Activated naive CD4-positive, alpha-beta T cell treated with anti-CD3 and anti-CD28 coated beads for 36 hours (primary cell): ENCODE measurements at regions not wholly inside any gene's neighbourhood (a gene's known extent, or its start where the extent isn't known, plus 50 kb on each side); places are given as distances from the start of the nearest gene placed in this dataset.

Experiments used
- CTCF ChIA-PET: fragments of 350-600 bp; sonication (Branson Sonifier 250); formaldehyde crosslinking; loops from one replicate; lab custom pipeline; 2021; ENCODE audit warnings: antibody characterized with exemption; lab: Charles Lee
- DNase-seq: peaks from one replicate; pipeline ENCODE4 v3.0.0-alpha.2; 2020
- H3K27ac Mint-ChIP-seq: one replicate; pipeline ENCODE4 v1.8.0; 2021; ENCODE audit warnings: mild to moderate bottlenecking, mixed read lengths
- H3K27me3 Mint-ChIP-seq: one replicate; pipeline ENCODE4 v1.8.0; 2021; ENCODE audit warnings: low read depth, mixed read lengths
- H3K36me3 Mint-ChIP-seq: one replicate; pipeline ENCODE4 v1.8.0; 2021; ENCODE audit warnings: low read depth, mixed read lengths
- H3K4me1 Mint-ChIP-seq: one replicate; pipeline ENCODE4 v1.8.0; 2021; ENCODE audit warnings: low read depth, mixed read lengths
- H3K4me3 Mint-ChIP-seq: one replicate; pipeline ENCODE4 v1.8.0; 2021; ENCODE audit warnings: mild to moderate bottlenecking, moderate library complexity, mixed read lengths
- H3K9me3 Mint-ChIP-seq: one replicate; pipeline ENCODE4 v1.8.0; 2021; ENCODE audit warnings: mixed read lengths
- intact Hi-C: fragments of 100-400 bp; cut with micrococcal nuclease; formaldehyde crosslinking; loops from one replicate; pipeline ENCODE4 v1.15.1; 2023

- H3K4me1 Mint-ChIP-seq, result no peaks in the 10 kb centered on the region
- no peak overlapping the region for H3K27ac Mint-ChIP-seq
- no peaks in the 10 kb centered on the region for H3K36me3 Mint-ChIP-seq
- CTCF ChIA-PET, result no interaction called here
- peaks cover 8% of the 10 kb centered on the region for H3K9me3 Mint-ChIP-seq
- intact Hi-C loops, result no loop called here
- no peak for DNase-seq
- peaks cover 2% of the 10 kb centered on the region for H3K27me3 Mint-ChIP-seq
- H3K4me3 Mint-ChIP-seq, result no peak overlapping the region
Observed at GRCh38 chr12:115255257-115255656, 571.3 kb upstream of the TBX3 start.

GRCh38 chr12:115253049-115253448, 569.1 kb upstream of the TBX3 start:
- CTCF ChIA-PET, result no interaction called here
- peaks cover 8% of the 10 kb centered on the region for H3K9me3 Mint-ChIP-seq
- H3K27me3 Mint-ChIP-seq, result peaks cover 2% of the 10 kb centered on the region
- H3K4me3 Mint-ChIP-seq, result no peak overlapping the region
- no peaks in the 10 kb centered on the region for H3K4me1 Mint-ChIP-seq
- DNase-seq, result no peak
- intact Hi-C loops, result no loop called here
- no peak overlapping the region for H3K27ac Mint-ChIP-seq
- no peaks in the 10 kb centered on the region for H3K36me3 Mint-ChIP-seq

- Mint-ChIP-seq H3K27ac (no peak overlapping the region), H3K9me3 (peaks cover 6% of the 10 kb centered on the region), H3K4me3 (no peak overlapping the region), H3K36me3 (no peaks in the 10 kb centered on the region), H3K27me3 (no peaks in the 10 kb centered on the region), H3K4me1 (no peaks in the 10 kb centered on the region)
- intact Hi-C loops, result no loop called here
- no peak for DNase-seq
- CTCF ChIA-PET, result no interaction called here
Observed at GRCh38 chr12:115251727-115252126, 567.8 kb upstream of the TBX3 start.

GRCh38 chr12:115249671-115250278, 565.8 kb upstream of the TBX3 start:
- CTCF ChIA-PET, result interaction anchor here (0.6 kb wide), 1 partner anchor 592 kb away, joined by 3 read pairs; no protein-coding TSS in a partner anchor
- Mint-ChIP-seq H3K4me1 (no peaks in the 10 kb centered on the region), H3K36me3 (no peaks in the 10 kb centered on the region), H3K9me3 (peaks cover 6% of the 10 kb centered on the region), H3K27ac (no peak overlapping the region), H3K27me3 (no peaks in the 10 kb centered on the region), H3K4me3 (no peak overlapping the region)
- DNase-seq, result no peak
- intact Hi-C loops, result no loop called here

GRCh38 chr12:115245020-115245419, 561.0 kb upstream of the TBX3 start:
- Mint-ChIP-seq H3K27me3 (peaks cover 2% of the 10 kb centered on the region), H3K4me3 (no peak overlapping the region), H3K36me3 (no peaks in the 10 kb centered on the region), H3K27ac (no peak overlapping the region), H3K9me3 (no peaks in the 10 kb centered on the region), H3K4me1 (no peaks in the 10 kb centered on the region)
- intact Hi-C loops, result no loop called here
- CTCF ChIA-PET, result no interaction called here
- no peak for DNase-seq

GRCh38 chr12:115243933-115244628, 560.1 kb upstream of the TBX3 start:
- H3K4me3 Mint-ChIP-seq, result no peak overlapping the region
- no peak overlapping the region for H3K27ac Mint-ChIP-seq
- H3K36me3 Mint-ChIP-seq, result no peaks in the 10 kb centered on the region
- peaks cover 2% of the 10 kb centered on the region for H3K27me3 Mint-ChIP-seq
- intact Hi-C loops, result no loop called here
- DNase-seq, result no peak
- CTCF ChIA-PET, result no interaction called here
- no peaks in the 10 kb centered on the region for H3K9me3 Mint-ChIP-seq
- no peaks in the 10 kb centered on the region for H3K4me1 Mint-ChIP-seq

DNA sequence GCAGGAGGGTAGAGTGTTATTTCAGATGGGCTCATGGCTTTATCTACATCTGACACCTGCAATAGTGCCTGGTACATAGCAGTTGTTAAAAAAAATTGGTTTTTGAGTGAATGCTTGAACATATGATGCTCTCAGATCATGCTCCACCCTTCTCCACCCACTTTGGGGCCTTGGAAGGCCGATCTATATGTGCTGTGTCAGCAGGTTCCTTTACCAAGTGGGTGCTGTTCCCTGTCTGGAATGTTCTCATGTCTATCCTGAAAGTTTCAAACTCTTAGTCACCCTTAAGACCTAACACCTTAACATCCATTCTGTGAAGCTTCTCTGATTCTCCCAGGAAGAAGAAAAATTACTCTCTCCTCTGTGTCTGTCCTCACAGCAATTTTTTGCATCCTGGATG, 556.3 kb upstream of the TBX3 start:
- CTCF ChIA-PET, result no interaction called here
- Mint-ChIP-seq H3K27ac (no peak overlapping the region), H3K4me3 (no peak overlapping the region), H3K27me3 (peaks cover 2% of the 10 kb centered on the region), H3K9me3 (no peaks in the 10 kb centered on the region), H3K36me3 (no peaks in the 10 kb centered on the region), H3K4me1 (no peaks in the 10 kb centered on the region)
- intact Hi-C loops, result no loop called here
- DNase-seq, result no peak

DNA sequence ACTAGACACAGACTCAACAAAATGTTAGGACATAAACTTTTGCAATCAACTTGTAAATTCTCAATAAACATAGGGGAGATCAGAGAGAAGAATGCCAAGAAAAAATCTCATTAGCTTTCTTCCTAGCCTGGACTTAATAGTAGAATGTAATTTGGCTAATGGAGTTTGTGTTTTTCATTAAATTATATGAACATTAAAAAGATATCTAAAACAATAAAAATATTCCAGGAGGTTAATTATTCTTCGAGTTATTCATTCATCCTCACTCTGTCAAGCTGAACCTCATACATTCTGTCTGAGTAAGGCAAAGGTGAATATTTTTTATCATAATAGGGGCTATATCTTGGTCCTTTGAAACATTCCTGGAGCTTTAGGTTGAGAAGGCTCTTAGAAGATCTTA, 551.9 kb upstream of the TBX3 start:
- Mint-ChIP-seq H3K27ac (no peak overlapping the region), H3K27me3 (peaks cover 2% of the 10 kb centered on the region), H3K36me3 (no peaks in the 10 kb centered on the region), H3K4me3 (no peak overlapping the region), H3K4me1 (no peaks in the 10 kb centered on the region), H3K9me3 (no peaks in the 10 kb centered on the region)
- no peak for DNase-seq
- CTCF ChIA-PET, result no interaction called here
- intact Hi-C loops, result no loop called here

- no peaks in the 10 kb centered on the region for H3K4me1 Mint-ChIP-seq
- no peaks in the 10 kb centered on the region for H3K27me3 Mint-ChIP-seq
- H3K9me3 Mint-ChIP-seq, result no peaks in the 10 kb centered on the region
- CTCF ChIA-PET, result no interaction called here
- DNase-seq, result no peak
- no peak overlapping the region for H3K27ac Mint-ChIP-seq
- no peaks in the 10 kb centered on the region for H3K36me3 Mint-ChIP-seq
- no peak overlapping the region for H3K4me3 Mint-ChIP-seq
- intact Hi-C loops, result no loop called here
Observed at GRCh38 chr12:115233891-115234543, 550.0 kb upstream of the TBX3 start.

DNA sequence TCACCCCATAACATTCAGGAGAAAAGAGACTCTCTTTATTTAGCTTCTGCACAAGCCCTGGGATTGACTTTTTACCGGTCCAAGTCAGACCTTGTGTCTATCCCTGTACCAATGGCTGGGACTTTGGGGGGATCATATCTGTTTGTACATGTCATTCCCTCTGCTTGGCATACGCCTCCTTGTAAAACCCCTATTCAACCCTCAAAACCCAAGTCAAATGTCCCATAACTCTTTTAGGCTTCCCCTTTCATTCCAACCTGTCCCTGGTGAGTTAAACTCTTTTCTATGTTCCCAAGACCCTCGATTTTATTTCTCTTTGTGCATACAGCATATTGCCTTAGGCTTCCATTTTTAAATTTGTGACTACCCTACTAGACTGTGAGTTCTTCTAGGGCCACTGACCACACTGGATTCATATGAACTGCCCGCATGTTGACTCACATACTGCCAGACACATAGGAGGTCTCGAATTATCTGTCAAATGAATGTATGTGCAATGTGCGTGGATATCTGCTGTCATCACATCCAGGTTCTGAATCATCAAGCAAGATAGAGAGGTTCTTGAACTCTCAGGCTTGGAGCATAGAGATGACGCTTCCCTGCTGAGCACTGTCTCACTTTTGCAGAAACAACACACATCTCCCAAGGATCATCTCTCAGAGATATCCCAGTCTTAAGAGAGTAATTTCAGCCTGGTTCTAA, 548.6 kb upstream of the TBX3 start:
- H3K9me3 Mint-ChIP-seq, result no peaks in the 10 kb centered on the region
- H3K36me3 Mint-ChIP-seq, result no peaks in the 10 kb centered on the region
- no peak for DNase-seq
- no peaks in the 10 kb centered on the region for H3K4me1 Mint-ChIP-seq
- no peaks in the 10 kb centered on the region for H3K27me3 Mint-ChIP-seq
- CTCF ChIA-PET, result no interaction called here
- no peak overlapping the region for H3K4me3 Mint-ChIP-seq
- intact Hi-C loops, result no loop called here
- H3K27ac Mint-ChIP-seq, result no peak overlapping the region

DNA sequence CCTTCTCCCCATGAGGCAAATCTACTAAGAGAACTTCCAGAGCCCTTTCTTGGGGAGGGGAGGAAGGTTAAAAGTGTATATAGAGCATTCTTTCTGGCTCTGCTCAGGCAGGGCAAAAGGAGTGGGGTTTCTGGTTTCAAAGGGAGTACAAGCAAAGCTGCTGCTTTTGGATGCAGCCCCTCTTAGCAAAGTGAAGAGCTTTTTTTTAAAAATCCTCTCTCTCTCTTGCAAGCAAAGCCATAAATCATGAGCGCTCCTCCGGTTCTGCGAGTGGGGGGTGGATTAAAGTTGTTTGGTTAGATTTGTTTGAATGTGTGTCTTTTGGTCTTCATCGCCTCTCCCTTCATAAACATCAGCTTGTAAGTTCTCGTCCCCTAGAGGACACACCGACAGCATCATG, 546.6 kb upstream of the TBX3 start:
- Mint-ChIP-seq H3K9me3 (no peaks in the 10 kb centered on the region), H3K4me3 (no peak overlapping the region), H3K36me3 (no peaks in the 10 kb centered on the region), H3K27me3 (no peaks in the 10 kb centered on the region), H3K27ac (no peak overlapping the region), H3K4me1 (no peaks in the 10 kb centered on the region)
- intact Hi-C loops, result no loop called here
- no peak for DNase-seq
- CTCF ChIA-PET, result no interaction called here

GRCh38 chr12:115229517-115229916, 545.5 kb upstream of the TBX3 start:
- intact Hi-C loops, result no loop called here
- peaks cover 1% of the 10 kb centered on the region for H3K9me3 Mint-ChIP-seq
- no peaks in the 10 kb centered on the region for H3K36me3 Mint-ChIP-seq

More at GRCh38 chr12:115229517-115229916, 545.5 kb upstream of the TBX3 start:
- H3K4me3 Mint-ChIP-seq, result no peak overlapping the region
- H3K27ac Mint-ChIP-seq, result no peak overlapping the region
- no peaks in the 10 kb centered on the region for H3K27me3 Mint-ChIP-seq
- CTCF ChIA-PET, result no interaction called here
- no peak for DNase-seq
- H3K4me1 Mint-ChIP-seq, result no peaks in the 10 kb centered on the region
